ENCODE measurements at regions not wholly inside any gene's neighbourhood (a gene's known extent, or its start where the extent isn't known, plus 50 kb on each side); places are given as distances from the start of the nearest gene placed in this dataset.
A peak's percentile ranks its signal among the peaks of the same experiment; 100 is the strongest.
"Not testable (repeated sequence)": the region's sequence is repeated elsewhere in the genome, so short reads cannot be mapped to it uniquely, and the experiment has no call there.

DNA sequence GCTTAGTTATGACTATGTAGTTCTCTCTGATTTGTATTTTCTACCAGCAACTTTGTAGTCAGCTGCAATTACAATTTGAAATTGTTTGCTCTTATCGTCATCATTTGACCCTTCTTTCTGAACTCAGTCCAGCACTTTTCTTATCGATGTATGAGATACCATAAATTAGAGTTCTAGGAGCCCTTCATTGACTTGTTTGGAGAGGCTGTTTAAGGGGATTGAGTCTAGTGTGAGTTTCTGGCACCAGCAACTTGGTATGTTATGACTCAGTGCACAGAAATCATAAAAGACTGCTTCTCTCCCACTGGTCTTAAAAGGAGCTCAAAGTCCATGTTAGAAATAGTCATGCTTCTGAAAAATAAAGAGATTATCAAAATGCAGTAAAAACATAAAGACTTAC is 190.3 kb downstream of the TENT5A start:
- DNase-seq (ENCODE audit: low read depth): peak; percentile 27

DNA sequence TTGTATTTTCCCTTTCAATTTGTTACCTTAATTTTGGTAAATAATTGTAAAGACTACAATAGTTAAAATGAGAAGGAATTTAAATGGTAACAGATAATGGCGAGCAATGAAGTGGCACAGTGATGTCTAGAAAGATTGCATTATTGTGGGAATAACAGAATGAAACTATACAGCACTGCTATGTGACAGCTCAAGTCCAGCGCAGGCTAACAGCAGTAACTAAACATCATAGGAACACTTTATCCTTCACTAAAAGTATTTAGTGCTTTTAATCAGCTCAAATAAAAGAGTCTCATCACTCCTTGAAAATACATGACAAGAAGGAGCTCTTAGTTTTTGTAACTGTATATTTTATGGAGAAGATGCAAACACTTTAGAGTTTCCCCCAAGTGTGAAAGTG is 190.8 kb downstream of the TENT5A start:
- no peak for DNase-seq (ENCODE audit: low read depth)

- peak; percentile 6 for DNase-seq (ENCODE audit: low read depth)
These were observed 191.4 kb downstream of the TENT5A start for GRCh38 chr6:81561071-81561564.

GRCh38 chr6:81557811-81558210 is 194.7 kb downstream of the TENT5A start:
- no peak for DNase-seq (ENCODE audit: low read depth)

DNA sequence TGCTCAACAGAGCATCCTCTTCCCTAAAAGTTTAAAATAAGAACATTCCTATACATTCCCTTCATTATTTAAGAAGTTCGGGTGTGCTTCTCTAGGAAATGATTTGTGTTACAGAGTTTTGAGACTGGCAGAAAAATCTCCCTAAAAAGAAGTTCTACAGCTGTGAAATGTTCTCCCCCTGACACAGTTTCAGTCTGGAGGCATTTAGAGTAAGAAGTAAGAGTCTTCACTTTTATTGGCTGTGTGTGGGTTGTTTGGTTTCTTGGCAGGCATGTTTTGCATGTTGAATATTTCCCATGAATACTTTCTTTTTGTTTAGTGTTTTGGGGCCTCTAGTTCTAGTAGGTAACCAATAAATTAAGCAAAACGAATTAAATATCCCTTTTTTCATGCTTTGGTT is 195.9 kb downstream of the TENT5A start:
- DNase-seq (ENCODE audit: low read depth): no peak

DNA sequence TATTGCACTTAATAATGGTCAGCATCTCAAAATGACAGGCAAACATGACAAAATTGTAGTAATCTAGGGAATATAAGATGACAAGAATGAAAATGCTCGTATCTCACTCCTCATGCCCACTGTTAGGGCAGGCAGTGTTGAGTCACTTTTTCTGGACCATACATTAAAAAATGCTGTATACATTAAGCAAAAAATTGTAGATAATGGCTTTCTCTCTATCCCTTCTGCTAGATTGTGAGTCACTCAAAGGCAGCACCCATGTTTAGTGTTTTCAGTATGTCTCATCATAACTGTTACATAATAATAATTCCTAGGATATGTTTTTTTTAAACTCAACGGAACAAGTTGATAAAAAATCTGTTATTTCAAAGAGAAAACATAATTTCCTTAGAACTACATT is 199.3 kb downstream of the TENT5A start:
- DNase-seq (ENCODE audit: low read depth): no peak

DNA sequence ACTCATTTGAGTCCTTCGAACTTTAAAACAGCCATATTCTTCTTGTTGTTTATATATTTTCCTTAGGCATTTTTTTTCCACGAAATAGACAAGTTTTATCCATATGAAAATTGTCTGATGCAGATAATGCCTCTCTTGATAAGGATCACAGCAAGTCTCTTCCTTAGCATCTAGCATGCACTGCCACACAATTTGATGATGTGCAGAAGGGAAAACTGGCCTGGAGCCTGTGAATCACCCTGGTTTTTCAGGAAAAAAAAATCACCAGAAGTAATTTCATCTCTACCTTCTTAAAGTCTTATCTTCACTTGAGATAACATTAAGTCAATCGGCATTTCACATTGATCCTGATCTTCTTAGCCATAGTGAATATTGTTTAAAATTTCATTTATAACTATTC is 199.8 kb downstream of the TENT5A start:
- DNase-seq (ENCODE audit: low read depth): no peak

GRCh38 chr6:81547149-81547548 is 205.3 kb downstream of the TENT5A start:
- DNase-seq (ENCODE audit: low read depth): no peak

GRCh38 chr6:81534934-81535465 is 217.5 kb downstream of the TENT5A start:
- no peak for DNase-seq (ENCODE audit: low read depth)

- DNase-seq (ENCODE audit: low read depth): no peak
These were observed 220.5 kb downstream of the TENT5A start for GRCh38 chr6:81531869-81532561.

DNA sequence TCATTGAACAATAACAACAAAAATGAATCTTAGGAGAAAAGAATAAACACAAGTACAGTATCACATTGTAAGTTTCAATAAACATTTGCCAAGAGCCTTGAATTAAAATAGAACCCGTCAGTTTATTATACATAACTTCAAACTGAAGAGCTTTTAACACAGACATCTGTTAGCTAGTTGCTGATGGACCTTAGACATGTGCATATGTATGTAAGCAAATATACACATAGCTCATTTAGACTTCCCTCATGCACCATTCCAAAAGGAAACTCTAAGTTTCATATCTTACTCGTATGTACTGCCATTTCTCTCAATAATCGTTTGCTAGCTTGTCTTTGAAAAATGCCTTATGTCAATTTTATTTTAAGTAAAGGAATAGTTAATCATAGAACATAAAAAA is 235.0 kb downstream of the TENT5A start:
- DNase-seq (ENCODE audit: low read depth): no peak

DNA sequence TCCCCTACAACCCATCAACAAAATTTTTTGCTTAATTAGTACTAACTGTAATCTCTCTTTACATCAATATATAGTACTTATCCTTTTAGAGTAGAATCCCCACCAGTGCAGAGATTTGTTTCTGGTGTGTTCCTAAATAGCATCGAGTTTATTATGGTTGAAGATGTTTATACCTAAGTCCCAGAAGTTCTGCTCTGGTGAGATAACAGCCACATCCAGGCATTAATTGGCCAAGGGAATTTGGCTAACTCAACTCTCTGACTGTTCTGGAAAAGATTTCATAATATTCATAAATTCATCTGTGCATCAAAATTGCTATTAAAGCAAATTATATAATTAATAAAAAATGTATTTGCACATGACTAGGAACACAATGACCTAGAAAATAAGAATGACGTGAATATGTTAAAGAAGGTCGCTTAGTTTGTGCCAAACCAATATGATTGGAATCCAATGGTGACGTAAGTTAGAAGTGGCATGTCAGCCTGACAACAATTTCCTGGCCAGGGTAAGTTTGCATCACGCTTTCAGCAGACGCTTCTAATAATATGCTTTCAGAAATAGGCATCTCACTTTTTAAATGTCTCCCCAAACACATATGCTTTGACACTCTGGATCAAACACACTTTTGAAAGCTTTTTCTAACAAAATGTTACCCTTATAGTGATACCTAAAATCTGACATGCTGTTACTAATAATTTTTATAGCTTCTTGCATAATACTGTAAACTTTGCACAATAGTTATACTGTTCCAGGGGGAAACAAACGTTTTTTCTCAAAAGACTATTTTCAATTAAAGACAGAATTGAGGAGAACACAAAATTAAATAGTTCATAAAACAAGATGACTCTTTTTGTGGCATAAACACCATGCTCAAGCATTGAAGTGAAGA is 236.7 kb downstream of the TENT5A start:
- no peak for DNase-seq (ENCODE audit: low read depth)

DNA sequence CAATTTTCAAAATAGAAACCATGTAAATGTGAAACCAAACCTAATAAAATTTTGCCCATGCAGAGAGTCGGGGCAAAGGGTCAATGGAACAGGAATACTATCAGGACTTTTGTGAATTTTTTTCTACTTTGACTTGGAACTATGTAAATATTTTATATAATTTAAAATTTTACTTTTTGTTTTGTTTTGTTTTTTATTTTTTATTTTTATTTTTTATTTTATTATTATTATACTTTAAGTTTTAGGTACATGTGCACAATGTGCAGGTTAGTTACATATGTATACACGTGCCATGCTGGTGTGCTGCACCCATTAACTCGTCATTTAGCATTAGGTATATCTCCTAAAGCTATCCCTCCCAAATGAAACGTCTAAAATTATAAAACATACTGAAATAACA is 238.3 kb downstream of the TENT5A start:
- DNase-seq (ENCODE audit: low read depth): not testable (repeated sequence)

- no peak for DNase-seq (ENCODE audit: low read depth)
These were observed 241.1 kb downstream of the TENT5A start for GRCh38 chr6:81511423-81511822.

GRCh38 chr6:81495999-81496398 is 256.5 kb downstream of the TENT5A start:
- no peak for DNase-seq (ENCODE audit: low read depth)

DNA sequence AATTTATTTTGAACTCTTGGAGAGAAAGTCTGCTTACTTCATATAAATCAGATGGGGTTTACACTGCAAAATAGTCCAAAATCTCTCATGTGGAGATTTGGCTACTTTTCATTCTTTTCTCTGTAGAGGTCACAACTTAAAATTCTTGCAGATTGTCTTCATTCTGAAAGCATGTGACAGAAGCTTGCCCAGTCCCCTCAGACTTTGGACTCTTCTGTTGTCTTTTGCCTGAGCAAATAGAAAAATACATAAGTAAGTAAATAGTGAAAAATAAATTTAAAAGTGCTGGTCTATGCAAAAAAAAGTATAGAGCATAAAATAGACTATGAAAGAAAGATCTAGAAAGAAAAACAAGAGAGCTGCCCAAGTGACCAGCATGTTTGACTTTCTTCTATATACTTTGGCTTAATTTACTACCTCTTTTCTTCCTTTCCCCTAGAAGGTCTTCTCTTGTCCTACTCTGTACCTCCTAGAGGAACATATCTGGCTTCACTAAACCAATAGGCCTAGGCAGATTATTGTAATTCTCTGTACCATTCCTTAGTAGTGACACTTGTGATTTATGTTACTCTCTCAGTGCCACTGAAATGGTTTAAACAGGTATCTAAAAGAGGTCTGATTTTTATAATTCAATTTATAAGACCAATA is 260.9 kb downstream of the TENT5A start:
- DNase-seq (ENCODE audit: low read depth): no peak

- no peak for DNase-seq (ENCODE audit: low read depth)
These were observed 265.0 kb downstream of the TENT5A start for GRCh38 chr6:81487489-81487888.

- DNase-seq (ENCODE audit: low read depth): no peak
These were observed 266.2 kb downstream of the TENT5A start for GRCh38 chr6:81486234-81486633.

GRCh38 chr6:81485395-81485794 is 267.1 kb downstream of the TENT5A start:
- no peak for DNase-seq (ENCODE audit: low read depth)

GRCh38 chr6:81484251-81484650 is 268.2 kb downstream of the TENT5A start:
- no peak for DNase-seq (ENCODE audit: low read depth)

- no peak for DNase-seq (ENCODE audit: low read depth)
These were observed 272.3 kb downstream of the TENT5A start for GRCh38 chr6:81480139-81480538.

- no peak for DNase-seq (ENCODE audit: low read depth)
These were observed 275.6 kb downstream of the TENT5A start for GRCh38 chr6:81476881-81477280.
